A549 (cell line): ENCODE measurements at regions not wholly inside any gene's neighbourhood (a gene's known extent, or its start where the extent isn't known, plus 50 kb on each side); places are given as distances from the start of the nearest gene placed in this dataset.

Experiments used
- CHD2 ChIP-seq: fragments of 150-350 bp; IDR thresholded peaks from 2 replicates; pipeline ENCODE4 v1.6.1; 2014; ENCODE audit warnings: low read length; ENCODE audit not compliant: partially characterized antibody
- ZFP36 ChIP-seq: fragments of 450-650 bp; IDR thresholded peaks from 2 replicates; pipeline ENCODE4 v1.6.1; 2014; ENCODE audit warnings: borderline replicate concordance; ENCODE audit not compliant: partially characterized antibody
- ZSCAN20 ChIP-seq: fragments of 250-450 bp; sonication (Bioruptor Pico); IDR thresholded peaks from 2 replicates; pipeline ENCODE4 v1.8.0; 2022; ENCODE audit warnings: mild to moderate bottlenecking, moderate library complexity
- TF ChIP-seq, protein P1 (sequence below): fragments of >200 bp; sonication (Bioruptor Twin); formaldehyde crosslinking; IDR thresholded peaks from 3 replicates; pipeline ENCODE4 v1.5.1; 2016

DNA sequence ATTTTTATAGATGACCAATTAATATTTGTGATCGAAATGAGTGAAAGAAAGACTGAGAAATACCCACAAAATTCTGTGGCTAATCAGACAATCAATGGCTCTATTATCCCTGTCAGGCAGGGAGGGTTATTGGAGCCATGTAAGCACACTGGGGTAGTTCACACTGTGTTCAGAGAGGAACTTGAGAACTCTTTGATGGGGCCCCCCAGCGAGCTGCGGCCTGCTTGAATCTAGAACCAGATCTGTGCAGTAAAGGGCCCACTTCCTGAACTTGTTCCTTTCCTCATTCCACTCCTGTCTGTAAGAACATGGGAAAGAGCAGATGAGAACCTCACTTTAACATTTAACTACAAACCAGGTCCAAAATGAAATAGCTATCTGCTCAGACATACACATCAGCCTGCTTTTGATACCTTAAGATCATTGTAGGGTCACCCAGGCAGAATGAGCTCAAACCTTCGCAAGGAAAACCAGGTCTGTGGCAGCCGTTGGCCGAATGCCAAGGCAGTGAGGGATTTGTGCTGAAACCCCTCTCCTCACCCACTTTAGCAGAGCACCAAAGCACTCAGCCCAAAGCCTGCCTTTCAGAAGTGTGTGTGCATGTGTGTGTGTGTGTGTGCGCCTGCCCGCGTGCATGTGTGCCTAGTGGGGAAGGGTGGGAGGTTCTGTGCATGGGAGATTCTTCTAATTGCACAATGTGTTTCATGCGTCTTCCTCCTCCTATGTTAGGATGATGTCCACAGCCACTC lies 365.6 kb upstream of the MGMT start:
- TF ChIP-seq, protein P1, sequence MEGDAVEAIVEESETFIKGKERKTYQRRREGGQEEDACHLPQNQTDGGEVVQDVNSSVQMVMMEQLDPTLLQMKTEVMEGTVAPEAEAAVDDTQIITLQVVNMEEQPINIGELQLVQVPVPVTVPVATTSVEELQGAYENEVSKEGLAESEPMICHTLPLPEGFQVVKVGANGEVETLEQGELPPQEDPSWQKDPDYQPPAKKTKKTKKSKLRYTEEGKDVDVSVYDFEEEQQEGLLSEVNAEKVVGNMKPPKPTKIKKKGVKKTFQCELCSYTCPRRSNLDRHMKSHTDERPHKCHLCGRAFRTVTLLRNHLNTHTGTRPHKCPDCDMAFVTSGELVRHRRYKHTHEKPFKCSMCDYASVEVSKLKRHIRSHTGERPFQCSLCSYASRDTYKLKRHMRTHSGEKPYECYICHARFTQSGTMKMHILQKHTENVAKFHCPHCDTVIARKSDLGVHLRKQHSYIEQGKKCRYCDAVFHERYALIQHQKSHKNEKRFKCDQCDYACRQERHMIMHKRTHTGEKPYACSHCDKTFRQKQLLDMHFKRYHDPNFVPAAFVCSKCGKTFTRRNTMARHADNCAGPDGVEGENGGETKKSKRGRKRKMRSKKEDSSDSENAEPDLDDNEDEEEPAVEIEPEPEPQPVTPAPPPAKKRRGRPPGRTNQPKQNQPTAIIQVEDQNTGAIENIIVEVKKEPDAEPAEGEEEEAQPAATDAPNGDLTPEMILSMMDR: no peak
- TF ChIP-seq ZFP36 (no peak), ZSCAN20 (CRISPR knock-in tag) (no peak), CHD2 (no peak)
